GM19351 (cell line): ENCODE measurements at regions not wholly inside any gene's neighbourhood (a gene's known extent, or its start where the extent isn't known, plus 50 kb on each side); places are given as distances from the start of the nearest gene placed in this dataset.
"Not testable (repeated sequence)": the region's sequence is repeated elsewhere in the genome, so short reads cannot be mapped to it uniquely, and the experiment has no call there.

Source experiments
- ATAC-seq: cut with Tn5 transposase; IDR thresholded peaks from one replicate; pipeline ENCODE4 v1.9.1; 2021; ENCODE audit warnings: mild to moderate bottlenecking, moderate library complexity; ENCODE audit not compliant: unreplicated experiment

GRCh38 chr11:81340225-81340624 lies 1393.4 kb downstream of the FAM181B start:
- ATAC-seq: no peak

GRCh38 chr11:81339521-81339920 lies 1394.1 kb downstream of the FAM181B start:
- no peak for ATAC-seq

- ATAC-seq: no peak
Observed at GRCh38 chr11:81337756-81338155, 1395.9 kb downstream of the FAM181B start.

DNA sequence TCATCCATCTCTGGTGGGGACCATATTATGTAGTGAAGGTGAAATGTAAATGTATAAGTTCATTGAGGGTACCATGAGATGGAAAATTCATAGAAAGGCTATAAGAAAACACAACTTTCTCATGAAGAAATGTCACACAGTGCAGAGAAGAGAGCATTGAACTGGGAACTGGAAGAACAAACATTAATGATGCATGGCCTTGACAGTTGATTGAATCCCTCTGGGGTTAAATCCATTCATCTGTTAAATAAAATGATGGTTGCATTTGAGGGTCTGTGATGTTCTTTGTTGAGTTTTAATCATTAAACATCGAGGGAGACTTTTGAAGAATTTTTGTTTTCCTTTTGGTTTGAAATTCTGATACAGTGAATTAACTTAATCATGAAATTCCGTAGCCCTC lies 1401.4 kb downstream of the FAM181B start:
- ATAC-seq: no peak

DNA sequence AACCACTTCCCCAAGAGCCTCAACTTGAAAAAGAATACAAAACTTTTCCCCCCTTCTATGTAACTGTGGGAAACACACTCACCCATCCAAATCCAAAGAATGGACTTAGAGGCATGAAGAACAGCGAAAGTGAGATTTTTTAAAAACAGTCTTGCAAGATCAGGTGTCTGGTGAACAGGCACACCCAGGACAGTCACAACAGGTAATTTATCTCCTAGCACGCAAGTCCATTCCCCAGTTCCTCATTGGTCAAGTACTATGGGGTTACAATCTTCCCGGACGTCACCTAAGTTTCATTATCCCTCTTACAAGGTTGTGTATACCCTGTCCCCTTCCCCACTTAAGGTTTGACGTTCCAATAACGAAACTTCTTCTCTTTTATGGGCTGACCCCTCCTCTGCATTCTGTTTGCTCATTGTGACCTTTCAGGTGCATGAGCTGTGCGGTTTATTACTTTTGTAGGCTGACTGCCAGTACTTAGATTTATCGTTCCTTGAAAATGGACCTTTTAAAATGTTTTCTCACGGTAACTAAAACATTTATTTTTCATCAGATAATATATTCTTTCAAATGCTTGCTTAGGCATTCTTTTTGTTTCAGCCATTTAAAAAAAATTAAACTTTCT lies 1401.9 kb downstream of the FAM181B start:
- no peak for ATAC-seq

DNA sequence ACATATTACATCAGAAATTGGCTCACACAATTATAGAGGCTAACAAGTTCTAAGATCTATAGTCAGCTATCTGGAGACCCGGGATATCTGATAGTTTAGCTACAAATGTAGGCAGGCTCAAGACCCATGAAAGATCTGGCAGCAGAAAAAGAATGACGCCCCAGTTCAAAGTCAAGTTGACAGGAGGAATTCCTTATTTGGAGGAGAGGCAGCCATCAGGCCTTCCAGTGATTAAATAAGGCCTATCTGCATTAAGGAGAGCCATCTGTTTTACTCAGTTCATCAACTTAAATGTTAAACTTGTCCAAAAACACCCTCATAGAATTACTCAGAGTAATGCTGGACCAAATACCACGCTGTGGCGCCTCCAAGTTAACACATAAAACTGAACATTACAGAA lies 1402.6 kb downstream of the FAM181B start:
- ATAC-seq: no peak

- ATAC-seq: no peak
Observed at GRCh38 chr11:81303038-81303664, 1430.5 kb downstream of the FAM181B start.

GRCh38 chr11:81301166-81301830 lies 1432.4 kb downstream of the FAM181B start:
- ATAC-seq: no peak

- no peak for ATAC-seq
Observed at GRCh38 chr11:81286959-81287358, 1446.7 kb downstream of the FAM181B start.

DNA sequence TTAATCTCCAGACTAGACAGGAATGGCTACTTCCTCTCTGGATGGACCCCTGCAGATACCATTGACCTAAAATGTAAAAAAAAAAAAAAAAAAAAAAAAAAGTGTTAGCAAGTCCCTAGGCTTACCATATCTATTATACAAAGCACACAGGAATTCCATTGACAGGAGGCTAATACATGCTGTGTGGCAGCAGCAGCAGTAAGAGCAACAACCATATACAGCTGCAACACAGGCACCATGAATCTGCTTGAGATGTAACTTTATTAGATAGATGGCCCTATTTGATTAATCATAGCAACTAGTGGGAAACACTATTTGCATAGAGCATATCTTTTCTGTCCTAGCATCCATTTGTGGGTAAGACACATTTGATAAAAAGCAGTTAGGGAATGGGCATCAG lies 1447.1 kb downstream of the FAM181B start:
- no peak for ATAC-seq

GRCh38 chr11:81280228-81280627 lies 1453.4 kb downstream of the FAM181B start:
- ATAC-seq: not testable (repeated sequence)

DNA sequence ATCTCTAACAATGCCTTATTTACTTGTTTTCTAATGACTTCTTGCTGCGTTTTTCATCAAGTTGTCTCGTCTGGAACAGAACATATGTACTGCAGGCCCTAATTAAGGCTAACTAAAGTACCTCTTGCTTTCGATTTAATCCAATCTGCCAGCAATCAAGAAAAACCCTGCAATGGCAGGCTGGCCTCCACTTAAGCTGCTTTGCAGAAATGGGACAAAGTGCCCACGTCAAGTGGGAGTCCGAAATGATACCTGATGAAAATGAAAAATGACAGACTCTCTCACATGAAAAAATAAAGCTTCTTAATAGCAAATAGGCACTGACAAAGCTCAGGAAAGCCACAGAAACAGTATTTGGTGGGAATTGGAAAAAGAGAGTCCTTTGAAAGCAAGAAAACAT lies 1454.7 kb downstream of the FAM181B start:
- no peak for ATAC-seq

DNA sequence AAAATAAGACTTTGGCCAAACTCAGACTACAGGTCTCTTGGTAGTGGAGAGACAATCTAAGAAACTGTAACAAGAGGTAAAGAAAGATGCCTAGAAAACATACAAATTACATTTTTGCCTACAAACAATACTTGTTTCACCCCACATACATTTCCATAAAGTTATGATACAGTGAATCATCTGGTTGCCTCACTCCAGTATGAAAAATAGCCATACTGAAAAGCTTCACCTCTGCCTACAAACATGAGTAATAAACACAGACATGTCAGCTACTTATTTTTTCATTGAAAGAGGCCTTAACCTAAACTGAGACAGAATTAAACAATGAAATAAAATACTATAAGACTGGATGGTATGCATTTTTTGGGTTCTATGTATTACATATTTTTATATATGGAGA lies 1463.0 kb downstream of the FAM181B start:
- no peak for ATAC-seq

- no peak for ATAC-seq
Observed at GRCh38 chr11:81267246-81267645, 1466.4 kb downstream of the FAM181B start.

DNA sequence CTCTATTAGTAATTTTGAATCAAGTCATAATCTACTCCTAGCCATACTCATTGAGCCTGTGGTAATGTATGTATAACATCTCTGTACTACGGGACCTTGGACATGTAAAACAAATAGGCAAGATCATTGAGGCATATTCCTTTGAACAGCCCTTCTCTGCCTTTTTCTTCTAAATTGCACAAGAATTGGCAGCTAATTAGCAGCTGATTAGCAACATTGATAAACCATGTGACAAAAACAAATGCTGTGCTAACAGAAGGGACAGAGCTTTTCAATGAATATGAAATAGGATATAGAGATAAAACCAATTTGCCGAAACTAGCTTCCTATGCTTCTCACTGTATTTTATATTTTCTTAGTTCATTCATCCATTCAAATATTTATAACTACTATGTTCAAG lies 1474.2 kb downstream of the FAM181B start:
- no peak for ATAC-seq

DNA sequence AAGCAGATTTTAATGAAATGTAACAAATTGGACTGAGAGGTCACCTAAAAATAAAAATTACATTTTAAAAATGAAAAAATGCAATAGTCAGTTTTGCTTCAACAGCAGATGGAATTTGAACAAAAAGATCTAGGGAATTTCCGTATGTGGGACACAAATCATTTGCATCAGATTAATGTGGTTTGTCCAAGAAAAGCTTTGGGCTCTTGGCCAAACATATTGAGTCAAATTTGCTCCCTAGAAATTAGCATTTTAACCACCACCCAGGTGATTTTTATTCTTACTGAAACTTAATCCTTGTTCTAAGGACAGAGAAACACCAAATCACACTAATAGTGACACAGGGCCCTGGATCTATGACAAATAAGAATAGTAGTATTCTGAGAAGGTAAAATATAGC lies 1477.8 kb downstream of the FAM181B start:
- no peak for ATAC-seq

DNA sequence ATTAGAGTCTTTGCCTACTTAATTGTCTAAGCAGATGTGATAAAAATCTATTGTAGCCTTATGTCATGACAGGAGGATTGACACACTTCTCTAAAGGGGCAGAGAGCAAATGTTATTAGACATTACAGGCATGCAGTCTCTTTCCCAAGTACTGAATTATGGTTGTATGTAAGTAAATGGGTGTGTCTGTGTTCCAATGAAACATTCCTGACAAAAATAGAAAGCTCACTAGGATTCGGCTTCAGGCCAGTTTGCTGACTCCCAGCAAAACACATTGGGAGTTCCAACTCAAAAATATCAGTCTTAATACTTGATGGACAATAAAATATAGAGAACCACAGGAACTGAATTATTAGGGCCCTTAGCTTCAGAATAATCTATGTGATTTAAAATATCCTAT lies 1480.4 kb downstream of the FAM181B start:
- ATAC-seq: no peak

GRCh38 chr11:81246941-81247340 lies 1486.7 kb downstream of the FAM181B start:
- no peak for ATAC-seq

DNA sequence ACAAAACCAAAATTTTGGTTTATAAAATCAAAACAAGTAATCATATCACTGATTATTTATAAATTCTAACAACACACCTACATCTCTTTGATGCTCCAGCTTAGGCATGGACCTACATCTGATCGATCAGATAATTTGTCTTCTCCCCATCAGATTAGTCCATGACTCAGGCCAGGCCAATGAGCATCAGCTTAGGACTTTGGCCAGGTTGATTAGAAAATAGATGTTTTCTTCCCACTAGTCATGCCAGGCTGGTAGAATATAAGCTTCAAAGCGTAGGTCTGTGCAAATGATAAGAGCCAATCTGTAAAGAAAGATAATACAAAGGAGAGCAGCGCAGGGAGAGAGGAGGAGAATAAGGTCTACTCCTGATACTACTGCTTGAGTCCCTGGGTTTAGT lies 1487.9 kb downstream of the FAM181B start:
- no peak for ATAC-seq

DNA sequence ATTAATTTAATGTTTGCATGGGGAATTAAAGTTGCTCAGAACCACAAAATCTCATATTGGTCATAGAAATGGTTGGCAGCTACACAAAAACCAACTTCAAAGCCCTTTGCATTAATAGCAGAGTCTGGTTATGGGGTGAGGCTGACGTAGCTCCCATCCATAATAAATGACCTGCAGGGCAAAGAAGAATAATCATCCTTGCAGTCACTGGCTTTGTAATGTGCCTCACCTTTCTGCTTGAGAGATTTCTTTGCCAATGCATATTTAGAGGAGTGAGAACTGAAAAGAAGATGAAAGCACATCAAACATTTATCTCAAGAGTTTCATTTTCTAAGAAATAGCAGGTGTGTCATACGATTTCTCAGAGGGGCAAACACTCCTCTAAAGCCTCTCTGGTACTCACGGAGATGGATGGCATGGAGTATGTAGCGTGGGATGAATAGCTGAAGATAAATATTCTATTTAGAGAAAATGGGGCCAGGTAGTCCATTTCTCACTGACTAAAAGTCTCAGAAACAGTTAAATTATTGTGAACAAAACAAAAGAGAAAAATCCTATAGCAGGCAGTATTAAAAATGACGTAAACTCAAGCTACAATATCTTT lies 1491.9 kb downstream of the FAM181B start:
- no peak for ATAC-seq

DNA sequence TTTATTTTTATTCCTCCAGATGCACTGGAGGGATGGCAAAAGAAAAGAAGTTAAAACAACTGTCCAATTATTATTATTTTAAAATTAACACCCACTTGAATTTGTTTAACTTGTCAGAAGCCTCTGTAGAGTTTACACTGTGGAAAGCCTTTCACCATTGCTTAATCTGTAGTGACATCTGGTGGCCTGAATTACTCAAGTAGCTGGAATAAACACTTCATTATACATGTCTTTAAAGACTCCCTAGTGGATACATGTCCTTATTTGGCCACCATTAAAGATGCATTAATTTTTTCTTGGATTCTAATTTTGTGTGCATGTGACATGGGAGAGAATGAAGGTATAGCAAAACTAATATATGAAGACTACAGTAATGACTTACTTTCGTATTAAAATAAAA lies 1496.5 kb downstream of the FAM181B start:
- peak; percentile 76 for ATAC-seq

DNA sequence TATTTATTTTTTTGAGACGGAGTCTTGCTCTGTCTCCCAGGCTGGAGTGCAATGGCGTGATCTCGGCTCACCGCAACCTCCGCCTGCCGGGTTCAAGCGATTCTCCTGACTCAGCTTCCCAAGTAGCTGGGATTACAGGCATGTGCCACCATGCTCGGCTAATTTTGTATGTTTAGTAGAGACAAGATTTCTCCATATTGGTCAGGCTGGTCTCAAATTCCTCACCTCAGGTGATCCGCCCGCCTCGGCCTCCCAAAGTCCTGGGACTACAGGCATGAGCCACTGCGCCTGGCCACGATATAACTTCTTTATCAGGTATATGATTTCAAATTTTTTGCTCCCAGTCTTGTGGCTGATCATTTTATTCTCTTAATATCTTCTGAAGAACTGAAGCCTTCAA lies 1506.3 kb downstream of the FAM181B start:
- not testable (repeated sequence) for ATAC-seq
